T-helper 2 cell treated with Interferon-gamma antibody and Interleukin-4, amounts not matched to agents 100 ng/mL and 5 ng/mL, for 36 hours (primary cell): ENCODE measurements at regions not wholly inside any gene's neighbourhood (a gene's known extent, or its start where the extent isn't known, plus 50 kb on each side); places are given as distances from the start of the nearest gene placed in this dataset.
"Not testable (repeated sequence)": the region's sequence is repeated elsewhere in the genome, so short reads cannot be mapped to it uniquely, and the experiment has no call there.

Source experiments
- intact Hi-C: fragments of 100-400 bp; cut with micrococcal nuclease; formaldehyde crosslinking; loops from one replicate; pipeline ENCODE4 v1.15.1; 2023

- intact Hi-C loops: no loop called here
Measured at GRCh38 chrX:56343219-56343618, 111.1 kb downstream of the KLF8 start.

GRCh38 chrX:56343664-56344063, 111.5 kb downstream of the KLF8 start:
- intact Hi-C loops: no loop called here

- intact Hi-C loops: not testable (repeated sequence)
Measured at GRCh38 chrX:56358145-56358544, 126.0 kb downstream of the KLF8 start.

- intact Hi-C loops: loop anchor here (1.0 to 10.0 kb wide), 2 partner anchors 50 to 198 kb away; partner anchors contain the start of gene UBQLN2
Measured at GRCh38 chrX:56365171-56365570, 133.0 kb downstream of the KLF8 start.

GRCh38 chrX:56366901-56367300, 134.7 kb downstream of the KLF8 start:
- intact Hi-C loops: loop anchor here (10.0 kb wide), 1 partner anchor 52 kb away; no protein-coding TSS in a partner anchor

- intact Hi-C loops: loop anchor here (10.0 kb wide), 1 partner anchor 54 kb away; no protein-coding TSS in a partner anchor
Measured at GRCh38 chrX:56368962-56369361, 136.8 kb downstream of the KLF8 start.

GRCh38 chrX:56379984-56380780, 148.0 kb downstream of the KLF8 start:
- intact Hi-C loops: not testable (repeated sequence)

- intact Hi-C loops: no loop called here
Measured at GRCh38 chrX:56382278-56382677, 150.1 kb downstream of the KLF8 start.

GRCh38 chrX:56385336-56385735, 153.2 kb downstream of the KLF8 start:
- intact Hi-C loops: no loop called here

GRCh38 chrX:56385960-56386359, 153.8 kb downstream of the KLF8 start:
- intact Hi-C loops: no loop called here

- intact Hi-C loops: no loop called here
Measured at GRCh38 chrX:56397636-56398035, 165.5 kb downstream of the KLF8 start.

- intact Hi-C loops: no loop called here
Measured at GRCh38 chrX:56402207-56402606, 161.2 kb upstream of the UBQLN2 start.

GRCh38 chrX:56429581-56429980, 133.8 kb upstream of the UBQLN2 start:
- intact Hi-C loops: no loop called here

GRCh38 chrX:56451981-56452380, 111.4 kb upstream of the UBQLN2 start:
- intact Hi-C loops: not testable (repeated sequence)

GRCh38 chrX:56462389-56462788, 101.0 kb upstream of the UBQLN2 start:
- intact Hi-C loops: loop anchor here (10.0 kb wide), 1 partner anchor 852 kb away; no protein-coding TSS in a partner anchor

- intact Hi-C loops: loop anchor here (10.0 kb wide), 1 partner anchor 846 kb away; no protein-coding TSS in a partner anchor
Measured at GRCh38 chrX:56468441-56468840, 95.0 kb upstream of the UBQLN2 start.

GRCh38 chrX:56494923-56495322, 68.5 kb upstream of the UBQLN2 start:
- intact Hi-C loops: not testable (repeated sequence)

GRCh38 chrX:56498756-56499155, 64.7 kb upstream of the UBQLN2 start:
- intact Hi-C loops: no loop called here

- intact Hi-C loops: no loop called here
Measured at GRCh38 chrX:56499372-56499771, 64.1 kb upstream of the UBQLN2 start.

GRCh38 chrX:56503941-56504673, 59.3 kb upstream of the UBQLN2 start:
- intact Hi-C loops: no loop called here

- intact Hi-C loops: no loop called here
Measured at GRCh38 chrX:56505866-56506265, 57.6 kb upstream of the UBQLN2 start.
